Neural crest cell (in vitro differentiated cells): ENCODE measurements at regions not wholly inside any gene's neighbourhood (a gene's known extent, or its start where the extent isn't known, plus 50 kb on each side); places are given as distances from the start of the nearest gene placed in this dataset.

Experiments used
- DNase-seq: peaks from one replicate; pipeline ENCODE4 v3.0.0; 2021; ENCODE audit warnings: low read depth, mixed read lengths, low spot score
- H3K27ac Mint-ChIP-seq: one replicate; pipeline ENCODE4 v1.8.0; 2021; ENCODE audit warnings: mild to moderate bottlenecking, mixed read lengths; ENCODE audit not compliant: unreplicated experiment
- H3K27me3 Mint-ChIP-seq: 2 replicates; pipeline ENCODE4 v1.8.0; 2021; ENCODE audit warnings: low read depth, mild to moderate bottlenecking, mixed read lengths
- H3K36me3 Mint-ChIP-seq: 2 replicates; pipeline ENCODE4 v1.8.0; 2021; ENCODE audit warnings: low read depth, mild to moderate bottlenecking, mixed read lengths
- H3K4me1 Mint-ChIP-seq: 2 replicates; pipeline ENCODE4 v1.8.0; 2021; ENCODE audit warnings: mixed read lengths
- H3K4me3 Mint-ChIP-seq: one replicate; pipeline ENCODE4 v1.8.0; 2021; ENCODE audit warnings: mild to moderate bottlenecking, mixed read lengths
- H3K9me3 Mint-ChIP-seq: 2 replicates; pipeline ENCODE4 v1.8.0; 2021; ENCODE audit warnings: mixed read lengths
- CTCF ChIP-seq: fragments of 200-600 bp; sonication (generic); conservative IDR thresholded peaks from 2 replicates; pipeline ENCODE4 v1.5.0; 2021; ENCODE audit warnings: antibody characterized with exemption, mild to moderate bottlenecking

GRCh38 chr7:24216576-24217125, 67.3 kb upstream of the NPY start:
- H3K27me3 Mint-ChIP-seq, result no peaks in the 10 kb centered on the region
- no peaks in the 10 kb centered on the region for H3K36me3 Mint-ChIP-seq
- no peak for TF ChIP-seq CTCF
- no peaks in the 10 kb centered on the region for H3K9me3 Mint-ChIP-seq
- H3K27ac Mint-ChIP-seq, result peak overlapping the region; percentile 27
- H3K4me3 Mint-ChIP-seq, result no peak overlapping the region
- H3K4me1 Mint-ChIP-seq, result no peaks in the 10 kb centered on the region
- no peak for DNase-seq

- no peaks in the 10 kb centered on the region for H3K4me1 Mint-ChIP-seq
- H3K9me3 Mint-ChIP-seq, result peaks cover 8% of the 10 kb centered on the region
- no peaks in the 10 kb centered on the region for H3K36me3 Mint-ChIP-seq
- DNase-seq, result no peak
- no peak overlapping the region for H3K4me3 Mint-ChIP-seq
- no peaks in the 10 kb centered on the region for H3K27me3 Mint-ChIP-seq
- TF ChIP-seq CTCF, result no peak
- no peak overlapping the region for H3K27ac Mint-ChIP-seq
Observed at GRCh38 chr7:24221500-24221899, 62.5 kb upstream of the NPY start.

- Mint-ChIP-seq H3K27ac (no peak overlapping the region), H3K4me1 (no peaks in the 10 kb centered on the region), H3K4me3 (no peak overlapping the region), H3K9me3 (peaks cover 8% of the 10 kb centered on the region), H3K36me3 (no peaks in the 10 kb centered on the region), H3K27me3 (no peaks in the 10 kb centered on the region)
- TF ChIP-seq CTCF, result no peak
- no peak for DNase-seq
Observed at GRCh38 chr7:24227068-24227467, 56.9 kb upstream of the NPY start.

- Mint-ChIP-seq H3K27ac (no peak overlapping the region), H3K4me3 (no peak overlapping the region), H3K9me3 (peaks cover 8% of the 10 kb centered on the region), H3K36me3 (no peaks in the 10 kb centered on the region), H3K27me3 (no peaks in the 10 kb centered on the region), H3K4me1 (no peaks in the 10 kb centered on the region)
- no peak for DNase-seq
- TF ChIP-seq CTCF, result no peak
Observed at GRCh38 chr7:24227603-24228359, 56.2 kb upstream of the NPY start.

- Mint-ChIP-seq H3K36me3 (no peaks in the 10 kb centered on the region), H3K27me3 (no peaks in the 10 kb centered on the region), H3K4me3 (no peak overlapping the region), H3K9me3 (peaks cover 2% of the 10 kb centered on the region), H3K4me1 (no peaks in the 10 kb centered on the region), H3K27ac (no peak overlapping the region)
- DNase-seq, result no peak
- no peak for TF ChIP-seq CTCF
Observed at GRCh38 chr7:24229481-24230226, 54.3 kb upstream of the NPY start.
